Astrocyte of the hippocampus (primary cell): ENCODE measurements at regions not wholly inside any gene's neighbourhood (a gene's known extent, or its start where the extent isn't known, plus 50 kb on each side); places are given as distances from the start of the nearest gene placed in this dataset.
"Not testable (repeated sequence)": the region's sequence is repeated elsewhere in the genome, so short reads cannot be mapped to it uniquely, and the experiment has no call there.

Source experiments
- DNase-seq: peaks from one replicate; pipeline ENCODE4 v3.0.0; 2011; ENCODE audit warnings: low read depth, low spot score

GRCh38 chr18:75754433-75754832 lies 326.9 kb upstream of the SMIM21 start:
- no peak for DNase-seq

GRCh38 chr18:75753753-75754152 lies 326.2 kb upstream of the SMIM21 start:
- no peak for DNase-seq

- no peak for DNase-seq
Observed at GRCh38 chr18:75752740-75753263, 325.3 kb upstream of the SMIM21 start.

DNA sequence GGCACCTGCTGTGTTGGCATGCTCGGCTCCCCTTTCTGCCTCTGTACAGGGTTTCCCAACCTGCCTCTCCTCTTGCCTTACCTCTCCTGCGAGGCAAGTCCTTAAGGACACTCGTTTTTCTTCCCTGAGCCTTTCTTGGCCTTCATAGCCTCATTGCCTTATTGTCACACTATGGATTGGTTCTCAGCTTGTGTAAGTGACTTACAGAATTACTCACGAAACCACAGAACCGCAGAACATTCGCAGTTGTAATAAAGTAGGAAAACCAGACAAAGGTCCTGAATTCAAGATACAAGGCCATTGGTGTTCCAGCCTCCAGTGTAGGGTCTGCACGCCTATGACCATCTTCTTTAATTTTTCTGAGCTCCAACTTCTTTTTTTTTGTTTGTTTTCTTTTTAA lies 317.6 kb upstream of the SMIM21 start:
- no peak for DNase-seq

GRCh38 chr18:75742516-75742915 lies 315.0 kb upstream of the SMIM21 start:
- no peak for DNase-seq

- no peak for DNase-seq
Observed at GRCh38 chr18:75739682-75740081, 312.2 kb upstream of the SMIM21 start.

- DNase-seq: no peak
Observed at GRCh38 chr18:75735291-75735690, 307.8 kb upstream of the SMIM21 start.

GRCh38 chr18:75730249-75730648 lies 302.7 kb upstream of the SMIM21 start:
- no peak for DNase-seq

- no peak for DNase-seq
Observed at GRCh38 chr18:75728621-75729020, 301.1 kb upstream of the SMIM21 start.

- peak; percentile 9 for DNase-seq
Observed at GRCh38 chr18:75727456-75727855, 300.0 kb upstream of the SMIM21 start.

GRCh38 chr18:75723521-75724340 lies 296.2 kb upstream of the SMIM21 start:
- DNase-seq: no peak

- no peak for DNase-seq
Observed at GRCh38 chr18:75714766-75715165, 287.3 kb upstream of the SMIM21 start.

- DNase-seq: not testable (repeated sequence)
Observed at GRCh38 chr18:75712124-75712867, 284.8 kb upstream of the SMIM21 start.

DNA sequence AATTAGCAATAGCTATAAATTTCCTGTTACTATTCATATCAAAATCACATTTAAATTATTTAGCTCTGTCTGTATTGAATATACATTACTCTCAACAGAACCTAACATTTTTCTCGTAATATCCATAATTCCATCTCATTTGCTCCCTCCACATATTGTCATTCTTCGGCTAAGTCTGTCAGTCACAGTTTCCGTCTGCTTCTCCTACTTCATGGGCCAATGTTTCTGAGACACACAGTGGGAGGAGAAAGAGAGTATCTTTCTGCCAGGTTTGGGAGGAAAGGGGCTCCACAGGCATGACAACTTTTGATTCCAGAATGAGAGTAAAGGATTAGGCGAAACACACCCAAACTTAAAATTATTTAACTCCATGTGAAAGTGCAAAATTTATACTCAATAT lies 273.1 kb upstream of the SMIM21 start:
- DNase-seq: no peak

DNA sequence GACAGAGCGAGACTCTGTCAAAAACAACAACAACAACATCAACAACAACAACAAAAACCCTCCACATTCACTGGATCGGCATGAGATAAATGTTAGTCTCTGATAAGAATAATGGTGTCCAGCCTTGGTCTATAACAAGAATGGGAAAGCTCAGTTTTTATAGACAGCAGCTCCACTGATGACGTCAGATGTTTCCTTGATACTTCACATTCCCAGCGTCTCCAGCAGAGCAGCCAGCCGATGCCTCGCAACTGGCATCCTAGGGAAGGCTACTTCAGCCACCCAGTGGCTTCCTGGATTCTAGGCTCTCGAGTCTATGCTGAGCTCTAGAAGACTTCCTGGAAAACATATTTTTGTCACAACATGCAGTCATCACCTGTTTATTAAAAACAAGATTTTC lies 271.4 kb upstream of the SMIM21 start:
- DNase-seq: no peak

- DNase-seq: no peak
Observed at GRCh38 chr18:75697493-75697892, 270.0 kb upstream of the SMIM21 start.

GRCh38 chr18:75696391-75696790 lies 268.9 kb upstream of the SMIM21 start:
- no peak for DNase-seq

- no peak for DNase-seq
Observed at GRCh38 chr18:75694292-75694691, 266.8 kb upstream of the SMIM21 start.

DNA sequence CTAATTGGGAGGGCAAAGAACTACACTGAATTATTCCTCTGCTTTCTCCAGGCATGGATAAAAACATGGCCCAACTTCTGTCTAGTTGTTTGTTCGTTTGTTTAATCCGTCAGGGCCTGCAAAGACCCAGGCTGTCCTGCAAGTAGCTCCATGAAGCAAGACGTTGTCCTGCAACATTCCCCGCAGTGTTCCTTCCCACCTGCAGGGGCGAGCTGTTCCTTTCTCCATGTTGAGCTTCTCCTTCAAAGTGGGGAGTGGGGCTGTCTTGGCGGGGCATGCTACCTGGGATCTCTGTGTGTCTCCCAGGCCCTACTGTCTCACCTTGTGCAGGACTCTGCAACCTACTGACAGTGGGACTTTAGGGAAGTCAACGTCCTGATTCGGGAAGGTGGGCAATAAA lies 264.0 kb upstream of the SMIM21 start:
- no peak for DNase-seq

- DNase-seq: not testable (repeated sequence)
Observed at GRCh38 chr18:75690283-75690682, 262.8 kb upstream of the SMIM21 start.

GRCh38 chr18:75687626-75688025 lies 260.1 kb upstream of the SMIM21 start:
- no peak for DNase-seq

DNA sequence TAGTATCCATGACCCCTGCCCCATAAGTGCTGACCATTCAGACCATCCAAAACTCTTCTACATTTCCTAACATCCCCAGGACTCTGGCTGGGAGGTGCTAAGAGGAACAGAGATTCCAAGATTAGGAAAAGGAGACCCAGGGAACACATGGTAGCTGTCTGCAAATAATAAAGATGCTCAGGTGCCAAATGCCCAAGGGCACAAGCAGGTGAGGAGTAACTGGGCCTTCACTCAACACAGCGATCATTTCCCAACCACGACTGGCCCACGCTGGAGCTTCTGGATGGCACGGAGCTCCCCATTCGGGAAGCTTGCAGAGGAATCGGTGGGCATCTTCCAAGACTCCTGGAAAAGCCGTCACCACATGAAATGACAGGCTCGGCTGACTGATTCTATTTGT lies 255.9 kb upstream of the SMIM21 start:
- DNase-seq: no peak
